ENCODE measurements at regions not wholly inside any gene's neighbourhood (a gene's known extent, or its start where the extent isn't known, plus 50 kb on each side); places are given as distances from the start of the nearest gene placed in this dataset.
"Not testable (repeated sequence)": the region's sequence is repeated elsewhere in the genome, so short reads cannot be mapped to it uniquely, and the experiment has no call there.

DNA sequence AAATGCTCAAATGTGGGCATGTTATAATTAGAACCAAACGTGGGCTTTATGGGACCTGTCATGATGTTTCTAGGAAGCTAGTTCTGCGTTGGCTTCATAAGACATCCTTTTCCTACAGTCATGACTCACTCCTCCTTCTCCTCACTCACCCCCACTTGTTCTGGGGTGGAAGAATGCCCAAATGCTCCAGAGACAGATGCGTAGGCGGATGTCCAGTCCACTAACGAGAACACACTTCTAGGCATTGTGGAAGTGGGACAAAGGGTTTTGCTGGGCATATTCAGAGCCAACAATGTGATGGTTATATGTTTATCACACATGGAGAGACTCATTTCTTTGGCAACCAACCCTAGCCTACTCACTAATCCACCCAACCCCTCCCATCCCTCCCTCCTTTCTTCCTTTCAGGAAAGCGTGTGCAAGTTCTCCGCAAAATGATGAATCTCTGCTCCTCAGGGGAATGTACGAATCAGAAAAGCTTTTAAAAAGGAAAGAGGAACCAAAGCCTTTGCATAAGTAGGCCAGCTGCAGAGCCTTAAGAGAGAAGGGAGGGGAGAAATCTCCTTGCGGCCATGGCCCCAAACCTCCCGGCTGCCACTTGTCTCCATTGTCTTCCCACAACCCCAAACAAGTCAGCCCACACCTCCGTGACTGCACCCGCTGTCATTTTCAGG is 123.0 kb upstream of the SPRED1 start:
- peak; percentile 88 for DNase-seq (ENCODE audit: low spot score)
- Histone ChIP-seq H3K27ac (peak overlapping the region; percentile 62 to 76), H3K4me3 (peak overlapping the region; percentile 63)
- TF ChIP-seq, protein P1, sequence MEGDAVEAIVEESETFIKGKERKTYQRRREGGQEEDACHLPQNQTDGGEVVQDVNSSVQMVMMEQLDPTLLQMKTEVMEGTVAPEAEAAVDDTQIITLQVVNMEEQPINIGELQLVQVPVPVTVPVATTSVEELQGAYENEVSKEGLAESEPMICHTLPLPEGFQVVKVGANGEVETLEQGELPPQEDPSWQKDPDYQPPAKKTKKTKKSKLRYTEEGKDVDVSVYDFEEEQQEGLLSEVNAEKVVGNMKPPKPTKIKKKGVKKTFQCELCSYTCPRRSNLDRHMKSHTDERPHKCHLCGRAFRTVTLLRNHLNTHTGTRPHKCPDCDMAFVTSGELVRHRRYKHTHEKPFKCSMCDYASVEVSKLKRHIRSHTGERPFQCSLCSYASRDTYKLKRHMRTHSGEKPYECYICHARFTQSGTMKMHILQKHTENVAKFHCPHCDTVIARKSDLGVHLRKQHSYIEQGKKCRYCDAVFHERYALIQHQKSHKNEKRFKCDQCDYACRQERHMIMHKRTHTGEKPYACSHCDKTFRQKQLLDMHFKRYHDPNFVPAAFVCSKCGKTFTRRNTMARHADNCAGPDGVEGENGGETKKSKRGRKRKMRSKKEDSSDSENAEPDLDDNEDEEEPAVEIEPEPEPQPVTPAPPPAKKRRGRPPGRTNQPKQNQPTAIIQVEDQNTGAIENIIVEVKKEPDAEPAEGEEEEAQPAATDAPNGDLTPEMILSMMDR (IDR thresholded peaks at IDR 0.05) = no peak

DNA sequence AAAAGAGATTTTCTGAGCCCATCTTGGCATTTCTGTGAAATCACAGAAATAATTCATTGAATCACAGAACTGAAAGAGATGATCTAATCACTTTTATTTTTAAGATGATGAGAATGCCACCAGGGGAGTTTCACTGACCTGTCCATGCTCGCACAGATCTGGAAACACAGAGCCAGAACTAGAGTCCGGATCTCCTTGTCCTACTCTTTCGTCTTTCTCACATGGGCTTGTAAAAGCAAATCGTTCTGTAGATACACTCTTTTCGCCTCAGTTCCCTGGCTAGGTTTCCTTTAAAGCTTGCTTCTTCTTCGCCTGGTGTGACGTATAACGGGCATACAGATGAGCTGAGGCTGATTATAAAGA is 122.5 kb upstream of the SPRED1 start:
- H3K27ac ChIP-seq = peak overlapping the region; percentile 62 to 76
- DNase-seq (ENCODE audit: low spot score) = no peak
- peak overlapping the region; percentile 63 for H3K4me3 ChIP-seq
- TF ChIP-seq, protein P1 (IDR thresholded peaks at IDR 0.05) = no peak

DNA sequence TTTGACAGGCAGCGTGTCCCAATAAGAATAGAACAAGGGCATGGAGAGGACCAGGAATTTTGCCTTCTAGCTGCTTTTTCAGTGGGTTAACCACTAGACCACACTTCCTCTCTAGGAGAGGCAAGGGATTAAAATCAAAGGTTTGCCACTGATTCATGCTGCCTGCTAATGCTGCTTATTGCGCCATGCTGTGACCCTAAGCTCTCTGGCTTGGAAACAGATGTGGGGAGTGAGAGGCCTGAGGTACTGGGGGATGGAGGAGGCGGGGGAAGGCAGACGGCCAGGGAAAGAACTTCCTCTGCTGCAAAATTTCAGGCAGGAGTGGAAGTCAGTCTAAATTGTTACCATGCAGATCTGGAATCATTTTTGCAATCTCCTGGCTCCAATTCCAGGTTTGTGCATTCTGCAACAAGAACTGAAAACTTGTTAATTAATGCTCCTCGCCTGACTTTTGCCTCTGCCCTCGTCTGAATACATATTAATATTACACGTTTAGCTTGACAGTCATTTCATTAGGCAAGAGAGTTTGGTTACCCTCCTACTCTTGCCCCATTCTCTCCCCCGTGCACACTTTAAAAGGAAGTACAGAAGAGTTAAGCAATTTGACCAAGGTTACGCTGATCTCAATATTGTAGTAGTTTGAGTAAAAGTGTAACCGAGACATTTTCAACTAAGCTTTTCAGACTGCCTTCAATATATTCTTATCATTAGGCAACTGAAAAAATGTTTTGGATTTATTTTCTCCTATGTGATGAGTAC is 121.7 kb upstream of the SPRED1 start:
- TF ChIP-seq, protein P1 (IDR thresholded peaks at IDR 0.05) = no peak
- Histone ChIP-seq H3K4me3 (peak overlapping the region; percentile 63), H3K27ac (peak overlapping the region in 1 of 2 donors; percentile 76)
- peak; percentile 84 for DNase-seq (ENCODE audit: low spot score)

DNA sequence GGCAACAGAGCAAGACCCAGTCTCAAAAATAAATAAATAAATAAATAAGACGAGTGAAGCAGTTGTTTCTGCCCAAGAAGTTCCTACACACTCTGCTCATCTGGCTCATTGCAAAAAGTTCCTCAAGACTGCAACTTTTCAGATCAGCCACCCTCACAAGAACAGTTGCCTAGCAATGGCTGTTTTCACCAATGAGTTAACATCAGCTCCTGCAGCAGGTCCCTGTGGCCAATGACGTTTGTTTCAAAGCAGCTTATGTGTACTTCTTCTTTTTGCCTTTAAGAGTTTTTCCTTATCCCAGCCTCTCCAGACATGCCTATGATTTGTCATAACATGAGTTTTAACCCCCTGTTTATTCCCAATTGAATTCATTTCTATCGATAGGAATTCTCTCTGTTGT is 118.4 kb upstream of the SPRED1 start:
- DNase-seq (ENCODE audit: low spot score) = no peak
- TF ChIP-seq, protein P1 (IDR thresholded peaks at IDR 0.05) = no peak
- H3K4me3 ChIP-seq = no peak overlapping the region
- H3K27ac ChIP-seq = no peak overlapping the region

DNA sequence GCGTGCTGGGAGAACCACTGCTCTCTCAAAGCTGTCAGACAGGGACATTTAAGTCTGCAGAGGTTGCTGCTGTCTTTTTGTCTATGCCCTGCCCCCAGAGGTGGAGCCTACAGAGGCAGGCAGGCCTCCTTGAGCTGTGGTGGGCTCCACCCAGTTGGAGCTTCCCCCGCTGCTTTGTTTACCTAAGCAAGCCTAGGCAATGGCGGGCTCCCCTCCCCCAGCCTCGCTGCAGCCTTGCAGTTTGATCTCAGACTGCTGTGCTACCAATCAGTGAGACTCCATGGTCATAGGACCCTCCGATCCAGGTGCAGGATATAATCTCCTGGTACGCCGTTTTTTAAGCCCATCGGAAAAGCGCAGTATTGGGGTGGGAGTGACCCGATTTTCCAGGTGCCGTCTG is 110.4 kb upstream of the SPRED1 start:
- not testable (repeated sequence) for DNase-seq (ENCODE audit: low spot score); H3K4me3 ChIP-seq

DNA sequence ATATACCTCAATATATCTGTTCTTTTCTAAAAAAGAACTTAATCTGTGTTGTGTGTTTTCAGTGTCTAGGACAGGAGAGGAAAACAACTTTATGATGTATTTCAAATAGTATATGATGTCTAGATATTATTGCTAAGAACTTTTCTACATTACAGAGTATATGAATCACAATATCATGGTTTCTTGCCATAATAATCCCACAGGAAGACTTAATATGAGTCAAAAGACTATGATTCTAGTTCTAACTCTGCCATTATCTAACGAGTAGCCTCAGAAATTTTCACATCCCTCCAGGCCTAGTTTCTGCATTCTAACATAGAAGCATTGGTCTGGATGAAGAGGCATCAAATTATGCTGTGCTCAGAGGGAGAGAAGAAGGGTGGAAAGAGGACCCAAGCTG is 107.7 kb upstream of the SPRED1 start:
- H3K27ac ChIP-seq = no peak overlapping the region
- TF ChIP-seq, protein P1 (IDR thresholded peaks at IDR 0.05) = no peak
- no peak for DNase-seq (ENCODE audit: low spot score)
- H3K4me3 ChIP-seq = no peak overlapping the region

More for the DNA sequence above, 110.4 kb upstream of the SPRED1 start:
- not testable (repeated sequence) for H3K27ac ChIP-seq

DNA sequence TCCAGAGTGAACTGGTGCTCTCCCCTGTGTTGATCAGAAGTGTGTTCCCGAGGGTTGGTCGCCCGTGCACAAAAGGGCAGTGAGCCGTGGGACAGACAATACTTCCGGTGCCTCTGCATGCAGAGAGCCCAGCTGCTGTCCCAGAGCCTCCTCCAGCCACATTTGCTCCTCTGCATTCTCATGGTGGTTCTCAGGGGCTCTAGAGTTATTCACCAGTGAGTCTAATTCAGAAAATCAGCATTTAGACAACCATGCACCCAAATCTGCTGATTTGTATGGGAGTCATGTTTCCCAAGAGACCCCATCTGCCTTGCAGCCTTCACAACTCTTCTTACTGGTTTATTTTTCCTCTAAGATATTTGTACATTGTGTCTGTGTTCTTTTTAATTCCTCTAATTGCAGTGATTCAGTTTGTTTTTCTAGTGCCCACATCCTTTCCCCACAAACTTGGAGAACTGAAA is 107.0 kb upstream of the SPRED1 start:
- no peak for DNase-seq (ENCODE audit: low spot score)
- Histone ChIP-seq H3K4me3 (no peak overlapping the region), H3K27ac (no peak overlapping the region)
- TF ChIP-seq, protein P1 (IDR thresholded peaks at IDR 0.05) = no peak

Measured in coronary artery (tissue), 2 donors.